Neural cell (in vitro differentiated cells): ENCODE measurements at regions not wholly inside any gene's neighbourhood (a gene's known extent, or its start where the extent isn't known, plus 50 kb on each side); places are given as distances from the start of the nearest gene placed in this dataset.

Experiments used
- H2AFZ ChIP-seq: fragments of 200-600, 300-800 bp; sonication (generic), shearing (Covaris generic); 2 replicates; pipeline ENCODE4 v1.6.0; 2014; ENCODE audit warnings: low read depth, mild to moderate bottlenecking, antibody characterized with exemption, low read length, moderate library complexity
- H3F3A ChIP-seq: fragments of 200-600 bp; shearing (Covaris generic); 2 replicates; pipeline ENCODE4 v1.6.1; 2016; ENCODE audit warnings: mild to moderate bottlenecking, moderate library complexity, mixed read lengths, antibody characterized with exemption, low read length; ENCODE audit not compliant: insufficient read depth, poor library complexity, severe bottlenecking
- H3K27ac ChIP-seq: fragments of 200-600, 300-800 bp; sonication (generic), shearing (Covaris generic); 2 replicates; pipeline ENCODE4 v1.5.1; 2014; ENCODE audit warnings: mild to moderate bottlenecking, low read length, moderate library complexity
- H3K27me3 ChIP-seq: fragments of 300-800, 200-600 bp; sonication (generic), shearing (Covaris generic); 2 replicates; pipeline ENCODE4 v1.6.0; 2014; ENCODE audit warnings: mild to moderate bottlenecking, low read depth, low read length, moderate library complexity; ENCODE audit not compliant: insufficient read depth
- H3K36me3 ChIP-seq: fragments of 300-800, 200-600 bp; sonication (generic), shearing (Covaris generic); 2 replicates; pipeline ENCODE4 v1.5.1; 2014; ENCODE audit warnings: mild to moderate bottlenecking, antibody characterized with exemption, low read length, moderate library complexity; ENCODE audit not compliant: insufficient read depth
- H3K4me2 ChIP-seq: fragments of 300-800, 200-600 bp; sonication (generic), shearing (Covaris generic); 2 replicates; pipeline ENCODE4 v1.6.0; 2014; ENCODE audit warnings: mild to moderate bottlenecking, low read length
- H3K4me3 ChIP-seq: fragments of 300-800, 200-600 bp; sonication (generic), shearing (Covaris generic); 2 replicates; pipeline ENCODE4 v1.5.1; 2014; ENCODE audit warnings: mild to moderate bottlenecking, low read length, moderate library complexity
- H3K79me2 ChIP-seq: fragments of 200-600 bp; shearing (Covaris generic); replicated peaks from 2 replicates; pipeline ENCODE4 v1.6.0; 2014; ENCODE audit warnings: mild to moderate bottlenecking, low read length, moderate library complexity; ENCODE audit not compliant: insufficient read depth
- H3K9ac ChIP-seq: fragments of 300-800, 200-600 bp; sonication (generic), shearing (Covaris generic); 2 replicates; pipeline ENCODE4 v1.6.1; 2016; ENCODE audit warnings: mild to moderate bottlenecking, low read length, mixed read lengths
- H3K9me2 ChIP-seq: fragments of 200-600 bp; shearing (Covaris generic); 2 replicates; pipeline ENCODE4 v1.6.1; 2016; ENCODE audit warnings: mild to moderate bottlenecking, low read length, mixed read lengths; ENCODE audit not compliant: insufficient read depth
- H3K9me3 ChIP-seq: fragments of 200-600, 300-800 bp; sonication (generic), shearing (Covaris generic); 2 replicates; pipeline ENCODE4 v1.6.1; 2016; ENCODE audit warnings: mild to moderate bottlenecking, mixed run types, low read length, moderate library complexity, mixed read lengths
- H4K20me1 ChIP-seq: fragments of 200-600 bp; shearing (Covaris generic); 2 replicates; pipeline ENCODE4 v1.6.1; 2016; ENCODE audit warnings: mild to moderate bottlenecking, mixed run types; ENCODE audit not compliant: insufficient read depth
- EP300 ChIP-seq: fragments of 450-650 bp; conservative IDR thresholded peaks from 2 replicates; pipeline ENCODE4 v1.6.1; 2014; ENCODE audit warnings: antibody characterized with exemption, mild to moderate bottlenecking, moderate library complexity; ENCODE audit not compliant: poor library complexity, severe bottlenecking
- EZH2 ChIP-seq: fragments of 200-600, 300-800 bp; shearing (Covaris generic), sonication (generic); IDR thresholded peaks from 2 replicates; pipeline ENCODE4 v1.6.1; 2014; ENCODE audit warnings: antibody characterized with exemption, low read length, borderline replicate concordance, mild to moderate bottlenecking; ENCODE audit not compliant: insufficient read depth, poor library complexity, severe bottlenecking
- MXI1 ChIP-seq: fragments of 450-650 bp; conservative IDR thresholded peaks from 2 replicates; pipeline ENCODE4 v1.6.1; 2014; ENCODE audit warnings: antibody characterized with exemption, mild to moderate bottlenecking; ENCODE audit not compliant: poor library complexity, severe bottlenecking
- POLR2AphosphoS5 ChIP-seq: IDR thresholded peaks from 2 replicates; pipeline ENCODE4 v1.6.1; 2012
- REST ChIP-seq: IDR thresholded peaks from 2 replicates; pipeline ENCODE4 v1.6.1; 2012; ENCODE audit warnings: borderline replicate concordance
- TAF1 ChIP-seq: IDR thresholded peaks from 2 replicates; pipeline ENCODE4 v1.6.1; 2012; ENCODE audit warnings: low read depth
- TF ChIP-seq, protein P1 (sequence below): fragments of 450-650 bp; IDR thresholded peaks from 2 replicates; pipeline ENCODE4 v1.5.1; 2014; ENCODE audit warnings: antibody characterized with exemption, mild to moderate bottlenecking, moderate library complexity; ENCODE audit not compliant: poor library complexity, severe bottlenecking

- no peaks in the 10 kb centered on the region for H3F3A ChIP-seq
- no peaks in the 10 kb centered on the region for H3K9me3 ChIP-seq
- TF ChIP-seq TAF1 (no peak), MXI1 (no peak), EP300 (no peak), REST (no peak)
- H3K36me3 ChIP-seq = no peaks in the 10 kb centered on the region
- H3K79me2 ChIP-seq = no peaks in the 10 kb centered on the region
- no peaks in the 10 kb centered on the region for H4K20me1 ChIP-seq
- H3K4me2 ChIP-seq = no peak overlapping the region
- H3K9me2 ChIP-seq = no peaks in the 10 kb centered on the region
- no peak overlapping the region for H3K9ac ChIP-seq
- H3K27me3 ChIP-seq = no peaks in the 10 kb centered on the region
- no peak overlapping the region for H3K4me3 ChIP-seq
- H2AFZ ChIP-seq = no peak overlapping the region
- H3K27ac ChIP-seq = no peak overlapping the region
These were observed 56.6 kb upstream of the APP start for GRCh38 chr21:26227130-26227529.

- Histone ChIP-seq H3K27me3 (no peaks in the 10 kb centered on the region), H3K9me3 (no peaks in the 10 kb centered on the region), H3K9me2 (no peaks in the 10 kb centered on the region), H3K4me2 (no peak overlapping the region), H3K36me3 (no peaks in the 10 kb centered on the region), H3K79me2 (no peaks in the 10 kb centered on the region), H3K27ac (no peak overlapping the region), H4K20me1 (no peaks in the 10 kb centered on the region), H3F3A (no peaks in the 10 kb centered on the region), H2AFZ (no peak overlapping the region), H3K9ac (no peak overlapping the region), H3K4me3 (no peak overlapping the region)
- TF ChIP-seq MXI1 = no peak
- no peak for TF ChIP-seq EP300
- TF ChIP-seq EZH2 = no peak
These were observed 56.2 kb upstream of the APP start for GRCh38 chr21:26226724-26227123.

DNA sequence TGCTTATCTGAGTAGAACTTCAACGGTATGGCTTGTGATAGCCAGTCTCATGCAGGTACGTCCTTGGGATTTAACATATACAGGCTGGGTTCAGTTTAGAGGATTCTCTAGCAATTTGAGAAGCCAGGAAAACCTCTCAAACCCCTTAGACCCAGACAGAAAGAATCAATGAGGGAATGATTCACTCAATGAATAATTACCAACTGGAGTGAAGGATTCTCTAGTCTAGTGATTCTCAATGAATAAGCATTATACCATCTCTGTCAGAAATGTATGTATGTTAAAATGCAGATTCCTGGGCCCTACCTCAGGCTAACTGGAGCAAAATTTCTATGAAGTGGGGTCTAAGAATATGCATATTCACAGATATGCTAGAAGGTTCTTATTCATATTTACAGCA lies 54.5 kb upstream of the APP start:
- no peaks in the 10 kb centered on the region for H3K27me3 ChIP-seq
- H3K4me2 ChIP-seq = no peak overlapping the region
- no peaks in the 10 kb centered on the region for H3K9me3 ChIP-seq
- no peak overlapping the region for H2AFZ ChIP-seq
- no peaks in the 10 kb centered on the region for H3K9me2 ChIP-seq
- TF ChIP-seq, protein P1, sequence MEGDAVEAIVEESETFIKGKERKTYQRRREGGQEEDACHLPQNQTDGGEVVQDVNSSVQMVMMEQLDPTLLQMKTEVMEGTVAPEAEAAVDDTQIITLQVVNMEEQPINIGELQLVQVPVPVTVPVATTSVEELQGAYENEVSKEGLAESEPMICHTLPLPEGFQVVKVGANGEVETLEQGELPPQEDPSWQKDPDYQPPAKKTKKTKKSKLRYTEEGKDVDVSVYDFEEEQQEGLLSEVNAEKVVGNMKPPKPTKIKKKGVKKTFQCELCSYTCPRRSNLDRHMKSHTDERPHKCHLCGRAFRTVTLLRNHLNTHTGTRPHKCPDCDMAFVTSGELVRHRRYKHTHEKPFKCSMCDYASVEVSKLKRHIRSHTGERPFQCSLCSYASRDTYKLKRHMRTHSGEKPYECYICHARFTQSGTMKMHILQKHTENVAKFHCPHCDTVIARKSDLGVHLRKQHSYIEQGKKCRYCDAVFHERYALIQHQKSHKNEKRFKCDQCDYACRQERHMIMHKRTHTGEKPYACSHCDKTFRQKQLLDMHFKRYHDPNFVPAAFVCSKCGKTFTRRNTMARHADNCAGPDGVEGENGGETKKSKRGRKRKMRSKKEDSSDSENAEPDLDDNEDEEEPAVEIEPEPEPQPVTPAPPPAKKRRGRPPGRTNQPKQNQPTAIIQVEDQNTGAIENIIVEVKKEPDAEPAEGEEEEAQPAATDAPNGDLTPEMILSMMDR = no peak
- TF ChIP-seq POLR2AphosphoS5 = no peak
- TF ChIP-seq EZH2 = no peak
- no peak for TF ChIP-seq EP300
- no peak for TF ChIP-seq TAF1
- no peak for TF ChIP-seq REST
- no peaks in the 10 kb centered on the region for H3K79me2 ChIP-seq
- H3K9ac ChIP-seq = no peak overlapping the region
- H4K20me1 ChIP-seq = no peaks in the 10 kb centered on the region
- no peak overlapping the region for H3K4me3 ChIP-seq
- H3K36me3 ChIP-seq = no peaks in the 10 kb centered on the region
- H3K27ac ChIP-seq = no peak overlapping the region
- H3F3A ChIP-seq = no peaks in the 10 kb centered on the region
